ENCODE measurements at regions not wholly inside any gene's neighbourhood (a gene's known extent, or its start where the extent isn't known, plus 50 kb on each side); places are given as distances from the start of the nearest gene placed in this dataset.

DNA sequence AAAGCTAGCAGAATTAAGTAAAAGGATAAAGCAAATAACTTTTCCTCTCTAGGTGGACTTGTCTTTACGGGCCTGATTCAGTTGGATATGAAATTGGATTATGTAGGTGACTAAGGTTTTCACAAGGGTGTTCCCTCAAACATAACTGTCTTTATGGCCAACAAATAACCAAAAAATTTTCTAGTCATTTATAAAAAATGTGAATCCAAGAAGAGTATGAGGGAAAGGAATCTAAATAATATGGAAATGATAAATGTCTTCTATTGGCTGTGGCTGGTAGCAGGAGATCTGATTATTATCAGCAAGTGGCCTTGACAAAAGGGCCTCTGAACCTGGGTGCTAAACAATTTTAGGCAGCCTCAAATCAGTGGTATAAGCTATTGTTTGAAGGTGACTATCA lies 594.0 kb upstream of the UBE2E2 start:
- Histone ChIP-seq H3K9me3 (ENCODE audit: control insufficient read depth, insufficient read depth, low read depth, low read length) (no peaks in the 10 kb centered on the region), H3K4me3 (ENCODE audit: low read depth, low read length) (no peak overlapping the region), H3K27ac (ENCODE audit: extremely low read depth, low read depth, low read length) (no peak overlapping the region), H3K4me1 (ENCODE audit: control insufficient read depth, insufficient read depth, low read length) (no peaks in the 10 kb centered on the region), H3K36me3 (ENCODE audit: control insufficient read depth in 2 of 2, insufficient read depth in 1 of 2, low read length in 2 of 2) (no peaks in the 10 kb centered on the region)
- ChIA-PET CTCF (no interaction called here), POLR2A (no interaction called here)
- TF ChIP-seq ZNF16 (tag by site-specific recombination; IDR thresholded peaks at IDR 0.05; ENCODE audit: low read depth), result no peak
- TF ChIP-seq, protein P1, sequence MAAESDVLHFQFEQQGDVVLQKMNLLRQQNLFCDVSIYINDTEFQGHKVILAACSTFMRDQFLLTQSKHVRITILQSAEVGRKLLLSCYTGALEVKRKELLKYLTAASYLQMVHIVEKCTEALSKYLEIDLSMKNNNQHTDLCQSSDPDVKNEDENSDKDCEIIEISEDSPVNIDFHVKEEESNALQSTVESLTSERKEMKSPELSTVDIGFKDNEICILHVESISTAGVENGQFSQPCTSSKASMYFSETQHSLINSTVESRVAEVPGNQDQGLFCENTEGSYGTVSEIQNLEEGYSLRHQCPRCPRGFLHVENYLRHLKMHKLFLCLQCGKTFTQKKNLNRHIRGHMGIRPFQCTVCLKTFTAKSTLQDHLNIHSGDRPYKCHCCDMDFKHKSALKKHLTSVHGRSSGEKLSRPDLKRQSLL (tag by site-specific recombination; IDR thresholded peaks at IDR 0.05), result no peak
- TF ChIP-seq ZNF548 (tag by site-specific recombination; IDR thresholded peaks at IDR 0.05), result no peak
- no peak for TF ChIP-seq ZNF2 (tag by site-specific recombination; IDR thresholded peaks at IDR 0.05)
- no peak for TF ChIP-seq MZF1 (tag by site-specific recombination; IDR thresholded peaks at IDR 0.05; ENCODE audit: borderline replicate concordance)
- TF ChIP-seq, protein P2, sequence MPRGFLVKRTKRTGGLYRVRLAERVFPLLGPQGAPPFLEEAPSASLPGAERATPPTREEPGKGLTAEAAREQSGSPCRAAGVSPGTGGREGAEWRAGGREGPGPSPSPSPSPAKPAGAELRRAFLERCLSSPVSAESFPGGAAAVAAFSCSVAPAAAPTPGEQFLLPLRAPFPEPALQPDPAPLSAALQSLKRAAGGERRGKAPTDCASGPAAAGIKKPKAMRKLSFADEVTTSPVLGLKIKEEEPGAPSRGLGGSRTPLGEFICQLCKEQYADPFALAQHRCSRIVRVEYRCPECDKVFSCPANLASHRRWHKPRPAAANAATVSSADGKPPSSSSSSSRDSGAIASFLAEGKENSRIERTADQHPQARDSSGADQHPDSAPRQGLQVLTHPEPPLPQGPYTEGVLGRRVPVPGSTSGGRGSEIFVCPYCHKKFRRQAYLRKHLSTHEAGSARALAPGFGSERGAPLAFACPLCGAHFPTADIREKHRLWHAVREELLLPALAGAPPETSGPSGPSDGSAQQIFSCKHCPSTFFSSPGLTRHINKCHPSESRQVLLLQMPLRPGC (tag by site-specific recombination; IDR thresholded peaks at IDR 0.05), result no peak
- no peak for TF ChIP-seq GLI4 (tag by site-specific recombination; IDR thresholded peaks at IDR 0.05)
- TF ChIP-seq, protein P3, sequence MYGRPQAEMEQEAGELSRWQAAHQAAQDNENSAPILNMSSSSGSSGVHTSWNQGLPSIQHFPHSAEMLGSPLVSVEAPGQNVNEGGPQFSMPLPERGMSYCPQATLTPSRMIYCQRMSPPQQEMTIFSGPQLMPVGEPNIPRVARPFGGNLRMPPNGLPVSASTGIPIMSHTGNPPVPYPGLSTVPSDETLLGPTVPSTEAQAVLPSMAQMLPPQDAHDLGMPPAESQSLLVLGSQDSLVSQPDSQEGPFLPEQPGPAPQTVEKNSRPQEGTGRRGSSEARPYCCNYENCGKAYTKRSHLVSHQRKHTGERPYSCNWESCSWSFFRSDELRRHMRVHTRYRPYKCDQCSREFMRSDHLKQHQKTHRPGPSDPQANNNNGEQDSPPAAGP (tag by site-specific recombination; IDR thresholded peaks at IDR 0.05), result no peak
- TF ChIP-seq, protein P4, sequence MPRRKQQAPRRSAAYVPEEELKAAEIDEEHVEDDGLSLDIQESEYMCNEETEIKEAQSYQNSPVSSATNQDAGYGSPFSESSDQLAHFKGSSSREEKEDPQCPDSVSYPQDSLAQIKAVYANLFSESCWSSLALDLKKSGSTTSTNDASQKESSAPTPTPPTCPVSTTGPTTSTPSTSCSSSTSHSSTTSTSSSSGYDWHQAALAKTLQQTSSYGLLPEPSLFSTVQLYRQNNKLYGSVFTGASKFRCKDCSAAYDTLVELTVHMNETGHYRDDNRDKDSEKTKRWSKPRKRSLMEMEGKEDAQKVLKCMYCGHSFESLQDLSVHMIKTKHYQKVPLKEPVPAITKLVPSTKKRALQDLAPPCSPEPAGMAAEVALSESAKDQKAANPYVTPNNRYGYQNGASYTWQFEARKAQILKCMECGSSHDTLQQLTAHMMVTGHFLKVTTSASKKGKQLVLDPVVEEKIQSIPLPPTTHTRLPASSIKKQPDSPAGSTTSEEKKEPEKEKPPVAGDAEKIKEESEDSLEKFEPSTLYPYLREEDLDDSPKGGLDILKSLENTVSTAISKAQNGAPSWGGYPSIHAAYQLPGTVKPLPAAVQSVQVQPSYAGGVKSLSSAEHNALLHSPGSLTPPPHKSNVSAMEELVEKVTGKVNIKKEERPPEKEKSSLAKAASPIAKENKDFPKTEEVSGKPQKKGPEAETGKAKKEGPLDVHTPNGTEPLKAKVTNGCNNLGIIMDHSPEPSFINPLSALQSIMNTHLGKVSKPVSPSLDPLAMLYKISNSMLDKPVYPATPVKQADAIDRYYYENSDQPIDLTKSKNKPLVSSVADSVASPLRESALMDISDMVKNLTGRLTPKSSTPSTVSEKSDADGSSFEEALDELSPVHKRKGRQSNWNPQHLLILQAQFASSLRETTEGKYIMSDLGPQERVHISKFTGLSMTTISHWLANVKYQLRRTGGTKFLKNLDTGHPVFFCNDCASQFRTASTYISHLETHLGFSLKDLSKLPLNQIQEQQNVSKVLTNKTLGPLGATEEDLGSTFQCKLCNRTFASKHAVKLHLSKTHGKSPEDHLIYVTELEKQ (tag by site-specific recombination; IDR thresholded peaks at IDR 0.05; ENCODE audit: borderline replicate concordance), result no peak

DNA sequence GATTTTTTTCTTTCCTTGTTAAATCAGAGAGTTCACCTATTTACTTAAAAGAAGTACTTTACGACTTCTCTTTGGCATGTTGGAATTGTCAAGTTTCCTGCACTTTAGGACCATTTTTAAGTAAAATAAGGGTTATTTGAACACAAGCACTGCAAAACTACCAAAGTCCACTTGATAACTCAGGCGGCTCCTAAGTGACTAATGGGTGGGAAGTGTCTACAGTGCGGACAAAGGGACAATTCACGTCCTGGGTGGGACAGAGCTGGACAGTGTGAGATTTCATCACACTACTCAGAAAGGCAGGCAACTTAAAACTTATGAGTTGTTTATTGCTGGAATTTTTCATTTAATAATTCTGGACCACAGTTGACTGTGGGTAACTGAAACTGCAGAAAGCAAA lies 590.2 kb upstream of the UBE2E2 start:
- CTCF ChIA-PET, result no interaction called here
- H3K27ac ChIP-seq (ENCODE audit: extremely low read depth, low read depth, low read length), result no peak overlapping the region
- no peaks in the 10 kb centered on the region for H3K9me3 ChIP-seq (ENCODE audit: control insufficient read depth, insufficient read depth, low read depth, low read length)
- no peaks in the 10 kb centered on the region for H3K36me3 ChIP-seq (ENCODE audit: control insufficient read depth in 2 of 2, insufficient read depth in 1 of 2, low read length in 2 of 2)
- POLR2A ChIA-PET, result no interaction called here
- no peaks in the 10 kb centered on the region for H3K4me1 ChIP-seq (ENCODE audit: control insufficient read depth, insufficient read depth, low read length)
- no peak overlapping the region for H3K4me3 ChIP-seq (ENCODE audit: low read depth, low read length)
- TF ChIP-seq, protein P5, sequence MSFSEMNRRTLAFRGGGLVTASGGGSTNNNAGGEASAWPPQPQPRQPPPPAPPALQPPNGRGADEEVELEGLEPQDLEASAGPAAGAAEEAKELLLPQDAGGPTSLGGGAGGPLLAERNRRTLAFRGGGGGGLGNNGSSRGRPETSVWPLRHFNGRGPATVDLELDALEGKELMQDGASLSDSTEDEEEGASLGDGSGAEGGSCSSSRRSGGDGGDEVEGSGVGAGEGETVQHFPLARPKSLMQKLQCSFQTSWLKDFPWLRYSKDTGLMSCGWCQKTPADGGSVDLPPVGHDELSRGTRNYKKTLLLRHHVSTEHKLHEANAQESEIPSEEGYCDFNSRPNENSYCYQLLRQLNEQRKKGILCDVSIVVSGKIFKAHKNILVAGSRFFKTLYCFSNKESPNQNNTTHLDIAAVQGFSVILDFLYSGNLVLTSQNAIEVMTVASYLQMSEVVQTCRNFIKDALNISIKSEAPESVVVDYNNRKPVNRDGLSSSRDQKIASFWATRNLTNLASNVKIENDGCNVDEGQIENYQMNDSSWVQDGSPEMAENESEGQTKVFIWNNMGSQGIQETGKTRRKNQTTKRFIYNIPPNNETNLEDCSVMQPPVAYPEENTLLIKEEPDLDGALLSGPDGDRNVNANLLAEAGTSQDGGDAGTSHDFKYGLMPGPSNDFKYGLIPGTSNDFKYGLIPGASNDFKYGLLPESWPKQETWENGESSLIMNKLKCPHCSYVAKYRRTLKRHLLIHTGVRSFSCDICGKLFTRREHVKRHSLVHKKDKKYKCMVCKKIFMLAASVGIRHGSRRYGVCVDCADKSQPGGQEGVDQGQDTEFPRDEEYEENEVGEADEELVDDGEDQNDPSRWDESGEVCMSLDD (tag by site-specific recombination; IDR thresholded peaks at IDR 0.05), result no peak
- no peak for TF ChIP-seq TCF7L2 (IDR thresholded peaks at IDR 0.05; ENCODE audit: borderline replicate concordance, low read depth, low read length)
- TF ChIP-seq ZFP41 (tag by site-specific recombination; IDR thresholded peaks at IDR 0.05; ENCODE audit: borderline replicate concordance), result no peak
- no peak for TF ChIP-seq ZNF560 (tag by site-specific recombination; IDR thresholded peaks at IDR 0.05; ENCODE audit: borderline replicate concordance)
- no peak for TF ChIP-seq ZNF324 (tag by site-specific recombination; IDR thresholded peaks at IDR 0.05)
- TF ChIP-seq ZNF23 (tag by site-specific recombination; IDR thresholded peaks at IDR 0.05; ENCODE audit: borderline replicate concordance), result no peak
- no peak for TF ChIP-seq TRIM28 (IDR thresholded peaks at IDR 0.05; ENCODE audit: borderline replicate concordance, low read length)
- TF ChIP-seq ZNF768 (tag by site-specific recombination; IDR thresholded peaks at IDR 0.05), result no peak
- TF ChIP-seq, protein P6, sequence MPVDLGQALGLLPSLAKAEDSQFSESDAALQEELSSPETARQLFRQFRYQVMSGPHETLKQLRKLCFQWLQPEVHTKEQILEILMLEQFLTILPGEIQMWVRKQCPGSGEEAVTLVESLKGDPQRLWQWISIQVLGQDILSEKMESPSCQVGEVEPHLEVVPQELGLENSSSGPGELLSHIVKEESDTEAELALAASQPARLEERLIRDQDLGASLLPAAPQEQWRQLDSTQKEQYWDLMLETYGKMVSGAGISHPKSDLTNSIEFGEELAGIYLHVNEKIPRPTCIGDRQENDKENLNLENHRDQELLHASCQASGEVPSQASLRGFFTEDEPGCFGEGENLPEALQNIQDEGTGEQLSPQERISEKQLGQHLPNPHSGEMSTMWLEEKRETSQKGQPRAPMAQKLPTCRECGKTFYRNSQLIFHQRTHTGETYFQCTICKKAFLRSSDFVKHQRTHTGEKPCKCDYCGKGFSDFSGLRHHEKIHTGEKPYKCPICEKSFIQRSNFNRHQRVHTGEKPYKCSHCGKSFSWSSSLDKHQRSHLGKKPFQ (tag by site-specific recombination; IDR thresholded peaks at IDR 0.05), result no peak
- TF ChIP-seq, protein P7, sequence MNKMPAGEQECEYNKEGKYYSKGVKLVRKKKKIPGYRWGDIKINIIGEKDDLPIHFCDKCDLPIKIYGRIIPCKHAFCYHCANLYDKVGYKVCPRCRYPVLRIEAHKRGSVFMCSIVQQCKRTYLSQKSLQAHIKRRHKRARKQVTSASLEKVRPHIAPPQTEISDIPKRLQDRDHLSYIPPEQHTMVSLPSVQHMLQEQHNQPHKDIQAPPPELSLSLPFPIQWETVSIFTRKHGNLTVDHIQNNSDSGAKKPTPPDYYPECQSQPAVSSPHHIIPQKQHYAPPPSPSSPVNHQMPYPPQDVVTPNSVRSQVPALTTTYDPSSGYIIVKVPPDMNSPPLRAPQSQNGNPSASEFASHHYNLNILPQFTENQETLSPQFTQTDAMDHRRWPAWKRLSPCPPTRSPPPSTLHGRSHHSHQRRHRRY (tag by site-specific recombination; IDR thresholded peaks at IDR 0.05), result no peak
- TF ChIP-seq BCL11A (tag by site-specific recombination; IDR thresholded peaks at IDR 0.05; ENCODE audit: low read depth), result no peak
- TF ChIP-seq KLF8 (tag by site-specific recombination; IDR thresholded peaks at IDR 0.05), result no peak

All from HEK293 (cell line).